HG03342 (cell line): ENCODE measurements at regions not wholly inside any gene's neighbourhood (a gene's known extent, or its start where the extent isn't known, plus 50 kb on each side); places are given as distances from the start of the nearest gene placed in this dataset.

ENCODE experiments used
- ATAC-seq: cut with Tn5 transposase; IDR thresholded peaks from one replicate; pipeline ENCODE4 v1.9.1; 2021; ENCODE audit warnings: mild to moderate bottlenecking, moderate library complexity; ENCODE audit not compliant: unreplicated experiment

- no peak for ATAC-seq
These were observed 675.7 kb downstream of the METTL4 start for GRCh38 chr18:1895456-1896185.

GRCh38 chr18:1906421-1906820, 664.9 kb downstream of the METTL4 start:
- ATAC-seq, result no peak

GRCh38 chr18:1907470-1908206, 663.7 kb downstream of the METTL4 start:
- ATAC-seq, result no peak

- ATAC-seq, result no peak
These were observed 656.8 kb downstream of the METTL4 start for GRCh38 chr18:1914489-1914888.

GRCh38 chr18:1916869-1917523, 654.3 kb downstream of the METTL4 start:
- ATAC-seq, result no peak

GRCh38 chr18:1917569-1917968, 653.7 kb downstream of the METTL4 start:
- ATAC-seq, result no peak

- no peak for ATAC-seq
These were observed 649.2 kb downstream of the METTL4 start for GRCh38 chr18:1922066-1922465.

GRCh38 chr18:1928711-1929110, 642.6 kb downstream of the METTL4 start:
- no peak for ATAC-seq

GRCh38 chr18:1929720-1930119, 641.6 kb downstream of the METTL4 start:
- no peak for ATAC-seq

GRCh38 chr18:1930291-1931270, 640.7 kb downstream of the METTL4 start:
- ATAC-seq, result no peak

GRCh38 chr18:1952486-1952885, 618.8 kb downstream of the METTL4 start:
- ATAC-seq, result no peak

GRCh38 chr18:1954583-1955312, 616.6 kb downstream of the METTL4 start:
- ATAC-seq, result no peak

- ATAC-seq, result no peak
These were observed 612.5 kb downstream of the METTL4 start for GRCh38 chr18:1958798-1959197.

- ATAC-seq, result no peak
These were observed 606.3 kb downstream of the METTL4 start for GRCh38 chr18:1965016-1965415.

GRCh38 chr18:1965541-1965940, 605.8 kb downstream of the METTL4 start:
- no peak for ATAC-seq

GRCh38 chr18:1968801-1969498, 602.4 kb downstream of the METTL4 start:
- no peak for ATAC-seq

GRCh38 chr18:1976484-1976883, 594.8 kb downstream of the METTL4 start:
- no peak for ATAC-seq

GRCh38 chr18:1982056-1982455, 589.2 kb downstream of the METTL4 start:
- no peak for ATAC-seq

- no peak for ATAC-seq
These were observed 587.4 kb downstream of the METTL4 start for GRCh38 chr18:1983746-1984515.
